GM12878 (cell line): ENCODE measurements at regions not wholly inside any gene's neighbourhood (a gene's known extent, or its start where the extent isn't known, plus 50 kb on each side); places are given as distances from the start of the nearest gene placed in this dataset.

Source experiments
- EGR1 ChIP-seq, 2 experiments: IDR thresholded peaks; 1 replicate in 1 of 2; 2 replicates in 1 of 2; pipeline ENCODE4 v1.6.1; 2011 to 2012; ENCODE audit warnings: low read depth in 2 of 2, low read length in 2 of 2, borderline replicate concordance in 1 of 2, mild to moderate bottlenecking in 1 of 2, moderate library complexity in 1 of 2
- EZH2 ChIP-seq: IDR thresholded peaks from 2 replicates; pipeline ENCODE4 v1.6.1; 2012; ENCODE audit warnings: low read depth, mild to moderate bottlenecking, control low read depth, inconsistent platforms, low read length, borderline replicate concordance; ENCODE audit not compliant: control insufficient read depth
- GATAD2B ChIP-seq: fragments of 450-650 bp; conservative IDR thresholded peaks from 2 replicates; pipeline ENCODE4 v1.6.1; 2017; ENCODE audit warnings: low read depth, mild to moderate bottlenecking, moderate library complexity
- IKZF1 ChIP-seq: fragments of 450-650 bp; conservative IDR thresholded peaks from 2 replicates; pipeline ENCODE4 v1.6.1; 2017; ENCODE audit warnings: antibody characterized with exemption, mild to moderate bottlenecking
- IKZF2 ChIP-seq, 2 experiments: fragments of 450-650 bp; IDR thresholded peaks; 2 replicates each; pipeline ENCODE4 v1.6.1; 2017; ENCODE audit warnings: mild to moderate bottlenecking in 2 of 2, moderate library complexity in 2 of 2
- JUND ChIP-seq: IDR thresholded peaks from 2 replicates; pipeline ENCODE4 v1.6.1; 2012; ENCODE audit warnings: low read depth, mild to moderate bottlenecking, low read length, improper control_type of control experiment, moderate library complexity
- MEF2A ChIP-seq: IDR thresholded peaks from 2 replicates; pipeline ENCODE4 v1.6.1; 2011; ENCODE audit warnings: low read depth, mild to moderate bottlenecking, low read length, moderate library complexity; ENCODE audit not compliant: insufficient read depth
- MXI1 ChIP-seq: fragments of 150-350 bp; IDR thresholded peaks from 2 replicates; pipeline ENCODE4 v1.6.1; 2011; ENCODE audit warnings: low read depth, mild to moderate bottlenecking, inconsistent platforms, low read length, improper control_type of control experiment
- NBN ChIP-seq: fragments of 450-650 bp; IDR thresholded peaks from 2 replicates; pipeline ENCODE4 v1.6.1; 2016
- RAD21 ChIP-seq: IDR thresholded peaks from 2 replicates; pipeline ENCODE4 v1.6.1; 2011; ENCODE audit warnings: mild to moderate bottlenecking, low read depth, low read length, moderate library complexity; ENCODE audit not compliant: insufficient read depth
- RB1 ChIP-seq: fragments of 450-650 bp; formaldehyde crosslinking; IDR thresholded peaks from 2 replicates; pipeline ENCODE4 v1.6.1; 2017; ENCODE audit warnings: mild to moderate bottlenecking, borderline replicate concordance
- RFX5 ChIP-seq: IDR thresholded peaks from 2 replicates; pipeline ENCODE4 v1.6.1; 2011; ENCODE audit warnings: low read depth, low read length, improper control_type of control experiment
- RUNX3 ChIP-seq: IDR thresholded peaks from 2 replicates; pipeline ENCODE4 v1.6.1; 2012; ENCODE audit warnings: low read length, inconsistent platforms
- SMC3 ChIP-seq: IDR thresholded peaks from 2 replicates; pipeline ENCODE4 v1.6.1; 2011; ENCODE audit warnings: low read length, improper control_type of control experiment, borderline replicate concordance
- ZNF622 ChIP-seq: fragments of 450-650 bp; IDR thresholded peaks from 2 replicates; pipeline ENCODE4 v1.6.1; 2017; ENCODE audit warnings: mild to moderate bottlenecking, inconsistent platforms
- ZSCAN29 ChIP-seq: fragments of 450-650 bp; IDR thresholded peaks from 2 replicates; pipeline ENCODE4 v1.6.1; 2017; ENCODE audit warnings: mild to moderate bottlenecking, moderate library complexity
- TF ChIP-seq, protein P1 (sequence below): fragments of 450-650 bp; IDR thresholded peaks from 2 replicates; pipeline ENCODE4 v1.6.1; 2017; ENCODE audit warnings: mild to moderate bottlenecking, moderate library complexity
- TF ChIP-seq, protein P2 (sequence below), 3 experiments: IDR thresholded peaks in 2 of 3; conservative IDR thresholded peaks in 1 of 3; 2 replicates each; pipeline ENCODE4 v1.5.1; 2011; ENCODE audit warnings: low read depth in 3 of 3, low read length in 3 of 3, mild to moderate bottlenecking in 3 of 3, control low read depth in 2 of 3, moderate library complexity in 2 of 3, inconsistent platforms in 1 of 3, mixed read lengths in 1 of 3; ENCODE audit not compliant: control insufficient read depth in 2 of 3, insufficient read depth in 1 of 3; ENCODE audit errors: extremely low read depth in 1 of 3
- TF ChIP-seq, protein P3 (sequence below): fragments of 450-650 bp; IDR thresholded peaks from 2 replicates; pipeline ENCODE4 v1.6.1; 2017; ENCODE audit warnings: low read depth, mild to moderate bottlenecking, moderate library complexity

DNA sequence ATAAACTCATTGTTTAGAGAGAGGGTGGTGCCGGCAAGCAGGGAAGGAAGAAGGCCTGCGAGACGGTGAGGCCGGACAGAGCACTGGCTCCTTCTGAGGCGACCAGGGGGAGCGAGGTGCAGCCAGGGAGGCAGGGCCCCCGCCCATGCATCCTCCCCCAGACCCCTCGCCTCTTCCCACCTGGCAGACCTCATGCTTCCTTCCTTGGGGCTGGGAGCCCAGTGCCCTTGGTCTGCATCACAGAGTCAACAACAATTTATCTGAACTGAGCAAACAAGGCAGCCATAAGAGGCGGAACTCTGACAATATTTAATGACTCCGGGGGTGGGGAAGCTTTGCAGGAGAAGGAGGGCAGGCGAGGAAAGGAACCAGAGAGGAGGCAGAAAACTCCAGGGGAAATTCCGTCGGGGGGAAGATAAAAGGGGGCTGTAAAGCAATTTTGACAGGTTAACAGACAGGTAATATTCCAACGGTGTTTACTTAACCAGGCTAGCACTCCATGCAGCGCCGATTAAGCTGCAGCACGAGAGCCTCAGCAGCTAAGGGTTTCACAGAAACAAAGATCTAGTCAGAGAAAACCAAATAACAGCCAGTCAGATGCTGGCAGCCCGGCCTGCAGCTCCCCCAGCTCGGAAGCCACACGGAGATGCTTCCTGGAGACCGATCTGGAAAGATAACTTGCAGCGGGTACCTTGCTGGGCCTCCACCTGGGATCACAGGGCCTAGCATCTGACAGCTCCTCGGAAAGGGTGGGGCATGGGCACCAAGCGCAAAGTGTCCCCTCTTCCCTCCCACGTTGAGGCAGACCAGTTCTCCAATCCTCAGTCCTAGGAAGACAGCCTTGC, 398.2 kb downstream of the SOX9 start (continued):
- no peak for TF ChIP-seq RB1
- TF ChIP-seq RFX5, result no peak
- TF ChIP-seq, protein P1, sequence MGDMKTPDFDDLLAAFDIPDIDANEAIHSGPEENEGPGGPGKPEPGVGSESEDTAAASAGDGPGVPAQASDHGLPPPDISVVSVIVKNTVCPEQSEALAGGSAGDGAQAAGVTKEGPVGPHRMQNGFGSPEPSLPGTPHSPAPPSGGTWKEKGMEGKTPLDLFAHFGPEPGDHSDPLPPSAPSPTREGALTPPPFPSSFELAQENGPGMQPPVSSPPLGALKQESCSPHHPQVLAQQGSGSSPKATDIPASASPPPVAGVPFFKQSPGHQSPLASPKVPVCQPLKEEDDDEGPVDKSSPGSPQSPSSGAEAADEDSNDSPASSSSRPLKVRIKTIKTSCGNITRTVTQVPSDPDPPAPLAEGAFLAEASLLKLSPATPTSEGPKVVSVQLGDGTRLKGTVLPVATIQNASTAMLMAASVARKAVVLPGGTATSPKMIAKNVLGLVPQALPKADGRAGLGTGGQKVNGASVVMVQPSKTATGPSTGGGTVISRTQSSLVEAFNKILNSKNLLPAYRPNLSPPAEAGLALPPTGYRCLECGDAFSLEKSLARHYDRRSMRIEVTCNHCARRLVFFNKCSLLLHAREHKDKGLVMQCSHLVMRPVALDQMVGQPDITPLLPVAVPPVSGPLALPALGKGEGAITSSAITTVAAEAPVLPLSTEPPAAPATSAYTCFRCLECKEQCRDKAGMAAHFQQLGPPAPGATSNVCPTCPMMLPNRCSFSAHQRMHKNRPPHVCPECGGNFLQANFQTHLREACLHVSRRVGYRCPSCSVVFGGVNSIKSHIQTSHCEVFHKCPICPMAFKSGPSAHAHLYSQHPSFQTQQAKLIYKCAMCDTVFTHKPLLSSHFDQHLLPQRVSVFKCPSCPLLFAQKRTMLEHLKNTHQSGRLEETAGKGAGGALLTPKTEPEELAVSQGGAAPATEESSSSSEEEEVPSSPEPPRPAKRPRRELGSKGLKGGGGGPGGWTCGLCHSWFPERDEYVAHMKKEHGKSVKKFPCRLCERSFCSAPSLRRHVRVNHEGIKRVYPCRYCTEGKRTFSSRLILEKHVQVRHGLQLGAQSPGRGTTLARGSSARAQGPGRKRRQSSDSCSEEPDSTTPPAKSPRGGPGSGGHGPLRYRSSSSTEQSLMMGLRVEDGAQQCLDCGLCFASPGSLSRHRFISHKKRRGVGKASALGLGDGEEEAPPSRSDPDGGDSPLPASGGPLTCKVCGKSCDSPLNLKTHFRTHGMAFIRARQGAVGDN, result peak; percentile 56
- TF ChIP-seq RUNX3, result 0 out of 2 replicates have a peak, but pooled peaks have one; percentile 2
- TF ChIP-seq IKZF1, result peak; percentile 65
- no peak for TF ChIP-seq ZSCAN29
- peak in 1 of 2 experiments; percentile 35; a peak in 1 of 3 replicates for TF ChIP-seq EGR1 (IDR thresholded peaks at IDR 0.05; ENCODE audit: borderline replicate concordance in 1 of 2, low read depth in 2 of 2, low read length in 2 of 2)
- TF ChIP-seq NBN, result 0 out of 2 replicates have a peak, but pooled peaks have one; percentile 19
- TF ChIP-seq GATAD2B, result 0 out of 2 replicates have a peak, but pooled peaks have one; percentile 56
- TF ChIP-seq IKZF2 (IDR thresholded peaks at IDR 0.05), result peak; percentile 19 to 51; a peak in 3 of 4 replicates
- no peak for TF ChIP-seq MXI1
- no peak for TF ChIP-seq RAD21
- TF ChIP-seq EZH2, result no peak
- TF ChIP-seq, protein P2, sequence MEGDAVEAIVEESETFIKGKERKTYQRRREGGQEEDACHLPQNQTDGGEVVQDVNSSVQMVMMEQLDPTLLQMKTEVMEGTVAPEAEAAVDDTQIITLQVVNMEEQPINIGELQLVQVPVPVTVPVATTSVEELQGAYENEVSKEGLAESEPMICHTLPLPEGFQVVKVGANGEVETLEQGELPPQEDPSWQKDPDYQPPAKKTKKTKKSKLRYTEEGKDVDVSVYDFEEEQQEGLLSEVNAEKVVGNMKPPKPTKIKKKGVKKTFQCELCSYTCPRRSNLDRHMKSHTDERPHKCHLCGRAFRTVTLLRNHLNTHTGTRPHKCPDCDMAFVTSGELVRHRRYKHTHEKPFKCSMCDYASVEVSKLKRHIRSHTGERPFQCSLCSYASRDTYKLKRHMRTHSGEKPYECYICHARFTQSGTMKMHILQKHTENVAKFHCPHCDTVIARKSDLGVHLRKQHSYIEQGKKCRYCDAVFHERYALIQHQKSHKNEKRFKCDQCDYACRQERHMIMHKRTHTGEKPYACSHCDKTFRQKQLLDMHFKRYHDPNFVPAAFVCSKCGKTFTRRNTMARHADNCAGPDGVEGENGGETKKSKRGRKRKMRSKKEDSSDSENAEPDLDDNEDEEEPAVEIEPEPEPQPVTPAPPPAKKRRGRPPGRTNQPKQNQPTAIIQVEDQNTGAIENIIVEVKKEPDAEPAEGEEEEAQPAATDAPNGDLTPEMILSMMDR (IDR thresholded peaks at IDR 0.05 in 2 of 3, conservative IDR thresholded peaks at IDR 0.05 in 1 of 3; ENCODE audit: control insufficient read depth in 2 of 3, extremely low read depth in 1 of 3, insufficient read depth in 1 of 3, low read depth in 3 of 3, low read length in 3 of 3), result no peak
- no peak for TF ChIP-seq SMC3
- TF ChIP-seq, protein P3, sequence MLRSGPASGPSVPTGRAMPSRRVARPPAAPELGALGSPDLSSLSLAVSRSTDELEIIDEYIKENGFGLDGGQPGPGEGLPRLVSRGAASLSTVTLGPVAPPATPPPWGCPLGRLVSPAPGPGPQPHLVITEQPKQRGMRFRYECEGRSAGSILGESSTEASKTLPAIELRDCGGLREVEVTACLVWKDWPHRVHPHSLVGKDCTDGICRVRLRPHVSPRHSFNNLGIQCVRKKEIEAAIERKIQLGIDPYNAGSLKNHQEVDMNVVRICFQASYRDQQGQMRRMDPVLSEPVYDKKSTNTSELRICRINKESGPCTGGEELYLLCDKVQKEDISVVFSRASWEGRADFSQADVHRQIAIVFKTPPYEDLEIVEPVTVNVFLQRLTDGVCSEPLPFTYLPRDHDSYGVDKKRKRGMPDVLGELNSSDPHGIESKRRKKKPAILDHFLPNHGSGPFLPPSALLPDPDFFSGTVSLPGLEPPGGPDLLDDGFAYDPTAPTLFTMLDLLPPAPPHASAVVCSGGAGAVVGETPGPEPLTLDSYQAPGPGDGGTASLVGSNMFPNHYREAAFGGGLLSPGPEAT, result peak; percentile 48; the same call in 1 of the 2 replicates
- no peak for TF ChIP-seq MEF2A
- TF ChIP-seq JUND, result no peak
- TF ChIP-seq ZNF622, result no peak
